H1 (cell line): ENCODE measurements at regions not wholly inside any gene's neighbourhood (a gene's known extent, or its start where the extent isn't known, plus 50 kb on each side); places are given as distances from the start of the nearest gene placed in this dataset.

Experiments used
- CTCF ChIA-PET: fragments of 300-600 bp; sonication (Branson Sonifier 250); formaldehyde crosslinking; loops from one replicate; lab custom pipeline; 2021; ENCODE audit not compliant: partially characterized antibody; lab: Charles Lee
- POLR2A ChIA-PET: fragments of 300-600 bp; sonication (Branson Sonifier 250); formaldehyde crosslinking; loops from one replicate; lab custom pipeline; 2021; ENCODE audit warnings: inconsistent platforms; ENCODE audit not compliant: partially characterized antibody; lab: Charles Lee
- DNase-seq, 2 experiments: peaks; one replicate each; pipeline versions ENCODE4 v3.0.0 to v3.0.0-alpha.2; 2010 to 2022; ENCODE audit warnings: low spot score in 2 of 2, low read depth in 1 of 2, mixed read lengths in 1 of 2
- FAIRE-seq: peaks from 2 replicates; lab custom pipeline; 2011; peaks lifted over from hg19 to GRCh38; lab: Jason Lieb, UNC
- H2AFZ ChIP-seq: 2 replicates; pipeline ENCODE4 v1.8.1; 2012; ENCODE audit warnings: low read length, inconsistent platforms
- H2AK5ac ChIP-seq: 2 replicates; pipeline ENCODE4 v1.6.1; 2013; ENCODE audit warnings: low read depth, low read length
- H2BK120ac ChIP-seq: replicated peaks from 2 replicates; pipeline ENCODE3; 2013; ENCODE audit warnings: low read depth, low read length, inconsistent platforms
- H2BK12ac ChIP-seq: 2 replicates; pipeline ENCODE4 v1.6.1; 2013; ENCODE audit warnings: low read depth, low read length
- H2BK15ac ChIP-seq: 2 replicates; pipeline ENCODE4 v1.6.1; 2013; ENCODE audit warnings: low read length
- H2BK20ac ChIP-seq: 2 replicates; pipeline ENCODE4 v1.6.1; 2013; ENCODE audit warnings: low read length
- H2BK5ac ChIP-seq: 2 replicates; pipeline ENCODE4 v1.6.1; 2013; ENCODE audit warnings: low read depth, low read length
- H3K14ac ChIP-seq: 2 replicates; pipeline ENCODE4 v1.6.1; 2013; ENCODE audit warnings: inconsistent platforms; ENCODE audit not compliant: insufficient read length
- H3K18ac ChIP-seq: 2 replicates; pipeline ENCODE4 v1.6.1; 2013; ENCODE audit warnings: low read length; ENCODE audit errors: extremely low read depth
- H3K23ac ChIP-seq: 2 replicates; pipeline ENCODE4 v1.6.1; 2013; ENCODE audit warnings: inconsistent platforms; ENCODE audit not compliant: insufficient read length
- H3K23me2 ChIP-seq: 2 replicates; pipeline ENCODE4 v1.6.1; 2013; ENCODE audit warnings: low read depth, low read length
- H3K27ac ChIP-seq: 2 replicates; pipeline ENCODE4 v1.6.1; 2011; ENCODE audit warnings: low read depth, low read length, inconsistent platforms
- H3K27me3 ChIP-seq, 4 experiments: replicated peaks in 1 of 4; 1 replicate in 1 of 4; 2 replicates in 3 of 4; pipeline versions ENCODE4 v1.6.1 to v1.8.1; 2011 to 2013; ENCODE audit warnings: low read length in 3 of 4, mild to moderate bottlenecking in 3 of 4, inconsistent platforms in 2 of 4, mixed read lengths in 2 of 4, moderate library complexity in 1 of 4; ENCODE audit not compliant: control insufficient read depth in 3 of 4, insufficient read depth in 3 of 4; ENCODE audit errors: extremely low read depth in 1 of 4
- H3K36me3 ChIP-seq, 4 experiments: 2 replicates each; pipeline versions ENCODE4 v1.6.1 to v1.8.1; 2011 to 2013; ENCODE audit warnings: mild to moderate bottlenecking in 4 of 4, low read length in 3 of 4, moderate library complexity in 2 of 4, control low read depth in 1 of 4, inconsistent platforms in 1 of 4; ENCODE audit not compliant: insufficient read depth in 4 of 4, control insufficient read depth in 2 of 4
- H3K4ac ChIP-seq: replicated peaks from 2 replicates; pipeline ENCODE3; 2013; ENCODE audit warnings: low read length, low read depth, mixed read lengths, inconsistent platforms; ENCODE audit not compliant: insufficient read length
- H3K4me1 ChIP-seq, 4 experiments: replicated peaks in 1 of 4; 1 replicate in 1 of 4; 2 replicates in 3 of 4; pipeline versions ENCODE4 v1.6.1 to v1.8.1; 2011 to 2013; ENCODE audit warnings: low read length in 3 of 4, inconsistent platforms in 2 of 4, mixed read lengths in 1 of 4; ENCODE audit not compliant: insufficient read depth in 4 of 4, control insufficient read depth in 3 of 4
- H3K4me2 ChIP-seq, 2 experiments: 2 replicates each; pipeline versions ENCODE4 v1.6.1 to v1.8.1; 2011 to 2013; ENCODE audit warnings: low read depth in 2 of 2, low read length in 2 of 2, control low read depth in 1 of 2, inconsistent platforms in 1 of 2, mild to moderate bottlenecking in 1 of 2; ENCODE audit not compliant: insufficient read depth in 1 of 2
- H3K4me3 ChIP-seq, 4 experiments: fragments of 200-600, 300-600 bp in 1 of 4; sonication (generic), shearing (Covaris generic), sonication (Bioruptor Twin) in 1 of 4; 2 replicates each; pipeline versions ENCODE4 v1.5.1 to v1.8.1; 2011 to 2016; ENCODE audit warnings: low read length in 4 of 4, low read depth in 3 of 4, control low read depth in 2 of 4, inconsistent platforms in 2 of 4, mild to moderate bottlenecking in 2 of 4, mixed read lengths in 1 of 4, moderate library complexity in 1 of 4; ENCODE audit not compliant: insufficient read depth in 2 of 4; ENCODE audit errors: extremely low read depth in 1 of 4
- H3K56ac ChIP-seq: replicated peaks from 2 replicates; pipeline ENCODE3; 2013; ENCODE audit warnings: low read depth, mild to moderate bottlenecking, mixed read lengths, low read length, inconsistent platforms; ENCODE audit not compliant: insufficient read length
- H3K79me1 ChIP-seq: 2 replicates; pipeline ENCODE4 v1.6.1; 2013; ENCODE audit warnings: low read depth, low read length, control low read depth
- H3K79me2 ChIP-seq, 2 experiments: 2 replicates each; pipeline versions ENCODE4 v1.6.1 to v1.8.1; 2012 to 2013; ENCODE audit warnings: low read length in 2 of 2, mild to moderate bottlenecking in 2 of 2, inconsistent platforms in 1 of 2; ENCODE audit not compliant: insufficient read depth in 2 of 2, control insufficient read depth in 1 of 2
- H3K9ac ChIP-seq, 4 experiments: replicated peaks in 1 of 4; 1 replicate in 1 of 4; 2 replicates in 3 of 4; pipeline versions ENCODE4 v1.6.1 to v1.8.1; 2011 to 2013; ENCODE audit warnings: low read depth in 3 of 4, low read length in 3 of 4, control low read depth in 2 of 4, mild to moderate bottlenecking in 2 of 4, moderate library complexity in 2 of 4, inconsistent platforms in 1 of 4; ENCODE audit errors: extremely low read depth in 1 of 4
- H3K9me3 ChIP-seq, 2 experiments: 2 replicates each; pipeline versions ENCODE4 v1.6.1 to v1.8.1; 2012 to 2013; ENCODE audit warnings: mild to moderate bottlenecking in 2 of 2, moderate library complexity in 2 of 2, control low read depth in 1 of 2, inconsistent platforms in 1 of 2, low read depth in 1 of 2, low read length in 1 of 2, mixed read lengths in 1 of 2; ENCODE audit not compliant: insufficient read depth in 2 of 2
- H4K20me1 ChIP-seq, 2 experiments: replicated peaks in 1 of 2; 2 replicates each; pipeline versions ENCODE3 to v1.8.1; 2011 to 2013; ENCODE audit warnings: inconsistent platforms in 2 of 2, low read length in 2 of 2, mild to moderate bottlenecking in 1 of 2; ENCODE audit not compliant: insufficient read depth in 2 of 2, control insufficient read depth in 1 of 2
- H4K5ac ChIP-seq: 2 replicates; pipeline ENCODE4 v1.6.1; 2013; ENCODE audit warnings: low read length, low read depth, mixed read lengths, inconsistent platforms; ENCODE audit not compliant: insufficient read length
- H4K8ac ChIP-seq: 2 replicates; pipeline ENCODE4 v1.8.0; 2013; ENCODE audit warnings: mild to moderate bottlenecking, moderate library complexity, low read length, inconsistent platforms; ENCODE audit not compliant: insufficient read depth; ENCODE audit errors: extremely low read depth
- H4K91ac ChIP-seq: replicated peaks from 2 replicates; pipeline ENCODE3; 2013; ENCODE audit warnings: low read length, mixed read lengths, inconsistent platforms; ENCODE audit not compliant: insufficient read length
- TCF12 ChIP-seq: IDR thresholded peaks from 2 replicates; pipeline ENCODE4 v1.6.1; 2011; ENCODE audit warnings: low read depth, mild to moderate bottlenecking, low read length
- WGBS, 2 experiments: shearing (Covaris generic) in 1 of 2; methylation state at CpG; one replicate each; pipeline versions ENCODE4 v1.1.6 to v1.1.7; 2013 to 2015; ENCODE audit warnings: low lambda C conversion rate in 2 of 2, mixed read lengths in 2 of 2, inconsistent platforms in 1 of 2, low coverage in 1 of 2, missing lambda C conversion rate in 1 of 2; ENCODE audit not compliant: insufficient replicate concordance in 2 of 2, insufficient coverage in 1 of 2, insufficient read length in 1 of 2; ENCODE audit errors: extremely low coverage in 1 of 2, missing lambda C conversion rate in 1 of 2; 5-methylcytosine and 5-hydroxymethylcytosine counted together

DNA sequence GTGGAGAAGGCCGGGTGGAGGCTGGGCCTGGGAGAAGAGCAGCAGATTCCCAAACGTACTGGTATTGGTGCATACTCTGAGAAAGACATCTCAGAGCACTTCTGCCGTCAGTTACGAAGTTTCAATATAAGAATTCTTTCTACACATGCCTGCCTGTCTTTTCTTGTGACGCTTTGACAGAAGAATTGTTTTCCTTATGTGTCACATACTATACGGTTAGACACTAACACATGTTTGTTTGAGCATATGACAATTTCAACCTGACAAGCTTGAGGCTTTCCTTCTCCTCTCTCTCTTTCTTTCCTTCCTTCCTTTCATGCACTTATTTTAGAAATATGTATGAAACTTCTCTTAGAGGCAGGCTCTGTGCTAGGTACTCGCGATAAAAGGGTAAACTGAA is 360.0 kb downstream of the QKI start:
- Histone ChIP-seq H3K79me2 (no peaks in the 10 kb centered on the region), H3K56ac (no peak overlapping the region), H3K18ac (no peak overlapping the region), H3K23ac (no peak overlapping the region), H3K4me2 (no peak overlapping the region), H2BK12ac (no peak overlapping the region), H3K79me1 (no peaks in the 10 kb centered on the region), H3K27me3 (no peaks in the 10 kb centered on the region), H4K5ac (no peak overlapping the region), H4K20me1 (no peaks in the 10 kb centered on the region), H3K9ac (no peak overlapping the region), H2BK5ac (no peak overlapping the region), H3K4me3 (no peak overlapping the region), H4K8ac (no peak overlapping the region), H3K4me1 (no peaks in the 10 kb centered on the region), H2AFZ (no peak overlapping the region)
- POLR2A ChIA-PET = no interaction called here
- CTCF ChIA-PET = no interaction called here
- FAIRE-seq = no peak
- no peak for TF ChIP-seq TCF12
- TF ChIP-seq, all 59 proteins: peak for 0
- Histone ChIP-seq H2BK15ac (no peak overlapping the region), H3K14ac (no peak overlapping the region), H2BK120ac (no peak overlapping the region), H3K36me3 (no peaks in the 10 kb centered on the region), H4K91ac (no peak overlapping the region), H3K27ac (no peak overlapping the region), H2BK20ac (no peak overlapping the region), H3K9me3 (no peaks in the 10 kb centered on the region), H3K23me2 (no peaks in the 10 kb centered on the region), H3K4ac (no peak overlapping the region), H2AK5ac (no peak overlapping the region)
- WGBS, 2 experiments = 93% methylated on average over 8 of the region's 8 CpGs; no CpG with 5 or more reads in 1 of the 2 experiments
- DNase-seq = no peak
